Stimulated activated memory B cell treated with anti-CD40 and anti-IgM and Interleukin-4, amounts not matched to agents 10 μg/mL and 1 μg/mL and 100 μg/mL, for 72 hours (primary cell): ENCODE measurements at regions not wholly inside any gene's neighbourhood (a gene's known extent, or its start where the extent isn't known, plus 50 kb on each side); places are given as distances from the start of the nearest gene placed in this dataset.
A peak's percentile ranks its signal among the peaks of the same experiment; 100 is the strongest.
"Not testable (repeated sequence)": the region's sequence is repeated elsewhere in the genome, so short reads cannot be mapped to it uniquely, and the experiment has no call there.

Experiments used
- ATAC-seq: fragments of 150-1000 bp; cut with Tn5 transposase; 2 replicates; pipeline ENCODE4 v1.10.0; 2021
- H3K27ac Mint-ChIP-seq: one replicate; pipeline ENCODE4 v1.8.0; 2022; ENCODE audit warnings: mild to moderate bottlenecking, mixed read lengths
- H3K27me3 Mint-ChIP-seq: one replicate; pipeline ENCODE4 v1.8.0; 2022; ENCODE audit warnings: mixed read lengths
- H3K36me3 Mint-ChIP-seq: one replicate; pipeline ENCODE4 v1.8.0; 2022; ENCODE audit warnings: mixed read lengths
- H3K4me1 Mint-ChIP-seq: one replicate; pipeline ENCODE4 v1.8.0; 2022; ENCODE audit warnings: mixed read lengths
- H3K4me3 Mint-ChIP-seq: one replicate; pipeline ENCODE4 v1.8.0; 2022; ENCODE audit warnings: mild to moderate bottlenecking, moderate library complexity, mixed read lengths
- H3K9me3 Mint-ChIP-seq: one replicate; pipeline ENCODE4 v1.8.0; 2022; ENCODE audit warnings: mixed read lengths

- Mint-ChIP-seq H3K4me1 (peaks cover 28% of the 10 kb centered on the region), H3K27me3 (no peaks in the 10 kb centered on the region), H3K27ac (no peak overlapping the region), H3K36me3 (no peaks in the 10 kb centered on the region), H3K9me3 (no peaks in the 10 kb centered on the region), H3K4me3 (no peak overlapping the region)
- no peak for ATAC-seq
Measured at GRCh38 chr12:75644472-75645072, 133.2 kb upstream of the KRR1 start.

GRCh38 chr12:75643119-75643518 lies 131.7 kb upstream of the KRR1 start:
- H3K4me1 Mint-ChIP-seq = peaks cover 28% of the 10 kb centered on the region
- H3K36me3 Mint-ChIP-seq, H3K9me3 Mint-ChIP-seq, H3K27ac Mint-ChIP-seq, ATAC-seq, H3K4me3 Mint-ChIP-seq, H3K27me3 Mint-ChIP-seq: not testable (repeated sequence)

GRCh38 chr12:75642226-75642625 lies 130.8 kb upstream of the KRR1 start:
- ATAC-seq = no peak
- Mint-ChIP-seq H3K4me1 (peaks cover 28% of the 10 kb centered on the region), H3K9me3 (no peaks in the 10 kb centered on the region)

GRCh38 chr12:75641031-75641780 lies 129.8 kb upstream of the KRR1 start:
- H3K27ac Mint-ChIP-seq = no peak overlapping the region
- peak; percentile 97 for ATAC-seq

More at GRCh38 chr12:75642226-75642625, 130.8 kb upstream of the KRR1 start:
- Mint-ChIP-seq H3K27ac (no peak overlapping the region), H3K27me3 (no peaks in the 10 kb centered on the region), H3K36me3 (no peaks in the 10 kb centered on the region), H3K4me3 (no peak overlapping the region)

GRCh38 chr12:75638792-75639191 lies 127.4 kb upstream of the KRR1 start:
- Mint-ChIP-seq H3K4me3 (no peak overlapping the region), H3K27ac (no peak overlapping the region), H3K27me3 (peaks cover 11% of the 10 kb centered on the region), H3K9me3 (no peaks in the 10 kb centered on the region), H3K4me1 (peaks cover 25% of the 10 kb centered on the region), H3K36me3 (no peaks in the 10 kb centered on the region)
- ATAC-seq = no peak

More at GRCh38 chr12:75641031-75641780, 129.8 kb upstream of the KRR1 start:
- Mint-ChIP-seq H3K36me3 (no peaks in the 10 kb centered on the region), H3K9me3 (no peaks in the 10 kb centered on the region), H3K4me1 (peaks cover 28% of the 10 kb centered on the region), H3K4me3 (no peak overlapping the region), H3K27me3 (peaks cover 9% of the 10 kb centered on the region)

GRCh38 chr12:75636607-75637006 lies 125.2 kb upstream of the KRR1 start:
- H3K27ac Mint-ChIP-seq = no peak overlapping the region
- no peak overlapping the region for H3K4me3 Mint-ChIP-seq
- no peak for ATAC-seq
- peaks cover 19% of the 10 kb centered on the region for H3K4me1 Mint-ChIP-seq
- H3K27me3 Mint-ChIP-seq = peaks cover 11% of the 10 kb centered on the region
- H3K9me3 Mint-ChIP-seq = no peaks in the 10 kb centered on the region
- H3K36me3 Mint-ChIP-seq = no peaks in the 10 kb centered on the region

- no peak overlapping the region for H3K27ac Mint-ChIP-seq
- peaks cover 11% of the 10 kb centered on the region for H3K27me3 Mint-ChIP-seq
- peaks cover 11% of the 10 kb centered on the region for H3K4me1 Mint-ChIP-seq
- peak; percentile 62 for ATAC-seq
- H3K36me3 Mint-ChIP-seq = no peaks in the 10 kb centered on the region
- no peak overlapping the region for H3K4me3 Mint-ChIP-seq
- H3K9me3 Mint-ChIP-seq = no peaks in the 10 kb centered on the region
Measured at GRCh38 chr12:75635606-75636444, 124.4 kb upstream of the KRR1 start.

- Mint-ChIP-seq H3K4me1 (peaks cover 5% of the 10 kb centered on the region), H3K27ac (no peak overlapping the region), H3K9me3 (no peaks in the 10 kb centered on the region), H3K4me3 (no peak overlapping the region), H3K27me3 (peaks cover 11% of the 10 kb centered on the region), H3K36me3 (no peaks in the 10 kb centered on the region)
- ATAC-seq = no peak
Measured at GRCh38 chr12:75634244-75635222, 123.1 kb upstream of the KRR1 start.

GRCh38 chr12:75633789-75634188 lies 122.4 kb upstream of the KRR1 start:
- no peak overlapping the region for H3K4me3 Mint-ChIP-seq
- ATAC-seq = no peak
- no peaks in the 10 kb centered on the region for H3K36me3 Mint-ChIP-seq
- no peak overlapping the region for H3K27ac Mint-ChIP-seq
- no peaks in the 10 kb centered on the region for H3K9me3 Mint-ChIP-seq
- H3K4me1 Mint-ChIP-seq = peaks cover 10% of the 10 kb centered on the region
- H3K27me3 Mint-ChIP-seq = peaks cover 11% of the 10 kb centered on the region

GRCh38 chr12:75632442-75632841 lies 121.0 kb upstream of the KRR1 start:
- no peak for ATAC-seq
- H3K27ac Mint-ChIP-seq = no peak overlapping the region
- H3K4me1 Mint-ChIP-seq = peaks cover 10% of the 10 kb centered on the region
- no peak overlapping the region for H3K4me3 Mint-ChIP-seq
- H3K9me3 Mint-ChIP-seq = no peaks in the 10 kb centered on the region
- H3K27me3 Mint-ChIP-seq = peaks cover 11% of the 10 kb centered on the region
- no peaks in the 10 kb centered on the region for H3K36me3 Mint-ChIP-seq

- H3K27me3 Mint-ChIP-seq = peaks cover 8% of the 10 kb centered on the region
- H3K4me3 Mint-ChIP-seq = no peak overlapping the region
- no peaks in the 10 kb centered on the region for H3K9me3 Mint-ChIP-seq
- H3K36me3 Mint-ChIP-seq = no peaks in the 10 kb centered on the region
- no peak for ATAC-seq
- no peak overlapping the region for H3K27ac Mint-ChIP-seq
- H3K4me1 Mint-ChIP-seq = peaks cover 10% of the 10 kb centered on the region
Measured at GRCh38 chr12:75631831-75632230, 120.4 kb upstream of the KRR1 start.

- no peak overlapping the region for H3K27ac Mint-ChIP-seq
- peaks cover 10% of the 10 kb centered on the region for H3K4me1 Mint-ChIP-seq
- no peaks in the 10 kb centered on the region for H3K9me3 Mint-ChIP-seq
- no peak for ATAC-seq
- H3K36me3 Mint-ChIP-seq = no peaks in the 10 kb centered on the region
- H3K4me3 Mint-ChIP-seq = no peak overlapping the region
- H3K27me3 Mint-ChIP-seq = no peaks in the 10 kb centered on the region
Measured at GRCh38 chr12:75630091-75630490, 118.7 kb upstream of the KRR1 start.

GRCh38 chr12:75628916-75629315 lies 117.5 kb upstream of the KRR1 start:
- H3K9me3 Mint-ChIP-seq = no peaks in the 10 kb centered on the region
- no peaks in the 10 kb centered on the region for H3K27me3 Mint-ChIP-seq
- H3K4me1 Mint-ChIP-seq = peaks cover 5% of the 10 kb centered on the region
- no peak for ATAC-seq
- H3K36me3 Mint-ChIP-seq = no peaks in the 10 kb centered on the region
- no peak overlapping the region for H3K4me3 Mint-ChIP-seq
- no peak overlapping the region for H3K27ac Mint-ChIP-seq

- Mint-ChIP-seq H3K36me3 (no peaks in the 10 kb centered on the region), H3K4me1 (peaks cover 5% of the 10 kb centered on the region), H3K9me3 (no peaks in the 10 kb centered on the region), H3K27me3 (no peaks in the 10 kb centered on the region), H3K27ac (no peak overlapping the region), H3K4me3 (no peak overlapping the region)
- ATAC-seq = no peak
Measured at GRCh38 chr12:75628511-75628910, 117.1 kb upstream of the KRR1 start.
